Common myeloid progenitor, CD34-positive (primary cell): ENCODE measurements at regions not wholly inside any gene's neighbourhood (a gene's known extent, or its start where the extent isn't known, plus 50 kb on each side); places are given as distances from the start of the nearest gene placed in this dataset.

Experiments used
- CTCF ChIA-PET: fragments of 350-600 bp; sonication (Branson Sonifier 250); formaldehyde crosslinking; loops from one replicate; lab custom pipeline; 2021; ENCODE audit warnings: antibody characterized with exemption; lab: Charles Lee
- POLR2A ChIA-PET: fragments of 350-600 bp; sonication (Branson Sonifier 250); formaldehyde crosslinking; loops from one replicate; lab custom pipeline; 2021; ENCODE audit warnings: antibody characterized with exemption; lab: Charles Lee
- DNase-seq, 3 donors: peaks; one replicate each; pipeline versions ENCODE4 v3.0.0 to v3.0.0-alpha.2; 2013
- H3K27ac ChIP-seq, 2 experiments: 1 replicate in 1 of 2; 2 replicates in 1 of 2; pipeline ENCODE4 v1.7.0; 2013; ENCODE audit warnings: inconsistent platforms in 2 of 2, low read length in 2 of 2, mild to moderate bottlenecking in 2 of 2, low read depth in 1 of 2, moderate library complexity in 1 of 2; ENCODE audit not compliant: severe bottlenecking in 2 of 2, insufficient read depth in 1 of 2, poor library complexity in 1 of 2
- H3K27me3 ChIP-seq, 5 experiments: replicated peaks in 2 of 5; 1 replicate in 3 of 5; 2 replicates in 2 of 5; pipeline versions ENCODE4 v1.6.1 to v1.7.0; 2013; ENCODE audit warnings: low read length in 4 of 5, mild to moderate bottlenecking in 2 of 5, moderate library complexity in 2 of 5, inconsistent platforms in 1 of 5; ENCODE audit not compliant: insufficient read depth in 5 of 5, control insufficient read depth in 4 of 5
- H3K36me3 ChIP-seq, 4 experiments: 1 replicate in 2 of 4; 2 replicates in 2 of 4; pipeline versions ENCODE4 v1.6.1 to v1.7.0; 2013; ENCODE audit warnings: low read length in 3 of 4, control low read depth in 1 of 4, mild to moderate bottlenecking in 1 of 4; ENCODE audit not compliant: control insufficient read depth in 4 of 4, insufficient read depth in 4 of 4
- H3K4me1 ChIP-seq, 4 experiments: 1 replicate in 3 of 4; 2 replicates in 1 of 4; pipeline versions ENCODE4 v1.6.1 to v1.7.1; 2013; ENCODE audit warnings: low read length in 3 of 4, mild to moderate bottlenecking in 3 of 4, control low read depth in 1 of 4, inconsistent platforms in 1 of 4, moderate library complexity in 1 of 4; ENCODE audit not compliant: control insufficient read depth in 4 of 4, insufficient read depth in 4 of 4; ENCODE audit errors: control extremely low read depth in 1 of 4
- H3K4me3 ChIP-seq, 7 experiments: 1 replicate in 4 of 7; 2 replicates in 3 of 7; pipeline versions ENCODE4 v1.5.1 to v1.7.0; 2013; ENCODE audit warnings: mild to moderate bottlenecking in 7 of 7, low read length in 6 of 7, moderate library complexity in 6 of 7, inconsistent platforms in 2 of 7, low read depth in 2 of 7, control low read depth in 1 of 7; ENCODE audit not compliant: insufficient read depth in 4 of 7, control insufficient read depth in 1 of 7; ENCODE audit errors: extremely low read depth in 1 of 7
- H3K9me3 ChIP-seq, 5 experiments: 1 replicate in 4 of 5; 2 replicates in 1 of 5; pipeline versions ENCODE4 v1.6.1 to v1.7.1; 2013; ENCODE audit warnings: low read length in 4 of 5, mild to moderate bottlenecking in 2 of 5, inconsistent platforms in 1 of 5, low read depth in 1 of 5, moderate library complexity in 1 of 5; ENCODE audit not compliant: control insufficient read depth in 4 of 5, insufficient read depth in 2 of 5; ENCODE audit errors: control extremely low read depth in 1 of 5
- WGBS: methylation state at CpG from one replicate; pipeline ENCODE4 v1.1.5; 2013; ENCODE audit not compliant: insufficient coverage; 5-methylcytosine and 5-hydroxymethylcytosine counted together

- H3K4me1 ChIP-seq, result no peaks in the 10 kb centered on the region
- no peak overlapping the region for H3K27ac ChIP-seq
- 100% methylated on average over 1 of the region's 1 CpG for WGBS
- no peak overlapping the region for H3K4me3 ChIP-seq
- no peaks in the 10 kb centered on the region for H3K36me3 ChIP-seq
- H3K9me3 ChIP-seq, result no peaks in the 10 kb centered on the region
- DNase-seq, result no peak
- no peaks in the 10 kb centered on the region for H3K27me3 ChIP-seq
- ChIA-PET CTCF (no interaction called here), POLR2A (no interaction called here)
These were observed 54.9 kb upstream of the NLGN1 start for GRCh38 chr3:173342679-173343078.

GRCh38 chr3:173340626-173341025, 56.9 kb upstream of the NLGN1 start:
- Histone ChIP-seq H3K27ac (no peak overlapping the region), H3K9me3 (no peaks in the 10 kb centered on the region), H3K4me3 (no peak overlapping the region), H3K4me1 (no peaks in the 10 kb centered on the region), H3K36me3 (no peaks in the 10 kb centered on the region), H3K27me3 (no peaks in the 10 kb centered on the region)
- 83% methylated on average over 2 of the region's 2 CpGs for WGBS
- ChIA-PET CTCF (no interaction called here), POLR2A (no interaction called here)
- no peak for DNase-seq

- no peak overlapping the region for H3K27ac ChIP-seq
- 100% methylated on average over 1 of the region's 5 CpGs for WGBS
- no peaks in the 10 kb centered on the region for H3K4me1 ChIP-seq
- no peaks in the 10 kb centered on the region for H3K27me3 ChIP-seq
- no peak overlapping the region for H3K4me3 ChIP-seq
- ChIA-PET CTCF (no interaction called here), POLR2A (no interaction called here)
- H3K9me3 ChIP-seq, result no peaks in the 10 kb centered on the region
- no peak for DNase-seq
- no peaks in the 10 kb centered on the region for H3K36me3 ChIP-seq
These were observed 61.3 kb upstream of the NLGN1 start for GRCh38 chr3:173336261-173336660.

- Histone ChIP-seq H3K27ac (no peak overlapping the region), H3K36me3 (no peaks in the 10 kb centered on the region), H3K4me3 (no peak overlapping the region), H3K4me1 (no peaks in the 10 kb centered on the region), H3K9me3 (no peaks in the 10 kb centered on the region), H3K27me3 (no peaks in the 10 kb centered on the region)
- no peak for DNase-seq
- 92% methylated on average over 2 of the region's 3 CpGs for WGBS
- ChIA-PET POLR2A (no interaction called here), CTCF (no interaction called here)
These were observed 91.4 kb upstream of the NLGN1 start for GRCh38 chr3:173306110-173306509.

GRCh38 chr3:173304182-173304800, 93.3 kb upstream of the NLGN1 start:
- no CpG with 5 or more reads among the region's 3 CpGs for WGBS
- POLR2A ChIA-PET, result no interaction called here
- CTCF ChIA-PET, result no interaction called here

GRCh38 chr3:173301647-173302046, 95.9 kb upstream of the NLGN1 start:
- ChIA-PET CTCF (no interaction called here), POLR2A (no interaction called here)
- Histone ChIP-seq H3K4me1 (no peaks in the 10 kb centered on the region), H3K27me3 (no peaks in the 10 kb centered on the region), H3K27ac (no peak overlapping the region), H3K9me3 (no peaks in the 10 kb centered on the region), H3K36me3 (no peaks in the 10 kb centered on the region), H3K4me3 (no peak overlapping the region)
- DNase-seq, result no peak
- WGBS, result 71% methylated on average over 1 of the region's 5 CpGs

More at GRCh38 chr3:173304182-173304800, 93.3 kb upstream of the NLGN1 start:
- H3K36me3 ChIP-seq, result no peaks in the 10 kb centered on the region
- H3K27ac ChIP-seq, result no peak overlapping the region
- H3K4me1 ChIP-seq, result no peaks in the 10 kb centered on the region
- no peak for DNase-seq
- H3K27me3 ChIP-seq, result no peaks in the 10 kb centered on the region
- H3K9me3 ChIP-seq, result no peaks in the 10 kb centered on the region
- H3K4me3 ChIP-seq, result no peak overlapping the region

- Histone ChIP-seq H3K27ac (no peak overlapping the region), H3K27me3 (no peaks in the 10 kb centered on the region), H3K9me3 (peaks cover 0 to 5% (median 0%) of the 10 kb centered on the region in 5 experiments), H3K4me1 (no peaks in the 10 kb centered on the region), H3K36me3 (no peaks in the 10 kb centered on the region), H3K4me3 (no peak overlapping the region)
- DNase-seq, result no peak
- ChIA-PET CTCF (no interaction called here), POLR2A (no interaction called here)
- WGBS, result 100% methylated on average over 1 of the region's 1 CpG
These were observed 108.5 kb upstream of the NLGN1 start for GRCh38 chr3:173289072-173289471.
